NCI-H1436 treated with DMSO at 0.1 percent for 48 hours (cell line): ENCODE measurements at regions not wholly inside any gene's neighbourhood (a gene's known extent, or its start where the extent isn't known, plus 50 kb on each side); places are given as distances from the start of the nearest gene placed in this dataset.
"Not testable (repeated sequence)": the region's sequence is repeated elsewhere in the genome, so short reads cannot be mapped to it uniquely, and the experiment has no call there.

Experiments
- DNase-seq: peaks from one replicate; lab custom pipeline; 2025; lab: John Stamatoyannopoulos, UW

DNA sequence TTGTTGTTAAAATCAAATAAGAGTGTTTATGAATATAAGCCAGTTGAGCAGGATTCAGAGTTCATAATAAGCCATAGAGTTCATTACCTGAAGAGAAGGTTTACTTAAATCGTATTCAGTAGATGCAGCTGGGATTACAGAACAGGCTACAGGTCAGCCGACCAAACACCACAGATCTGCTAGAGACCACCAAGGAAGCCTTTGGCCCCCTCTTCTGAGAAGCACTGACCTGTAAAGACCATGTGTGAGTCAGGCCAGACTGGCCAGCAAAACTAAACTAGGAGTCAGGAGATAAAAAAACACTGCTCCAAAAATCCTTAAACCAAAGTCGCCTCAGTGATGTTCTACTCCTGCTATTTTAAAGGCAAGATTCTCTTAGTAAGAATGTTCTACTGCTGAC lies 1125.5 kb downstream of the FAT4 start:
- no peak for DNase-seq

DNA sequence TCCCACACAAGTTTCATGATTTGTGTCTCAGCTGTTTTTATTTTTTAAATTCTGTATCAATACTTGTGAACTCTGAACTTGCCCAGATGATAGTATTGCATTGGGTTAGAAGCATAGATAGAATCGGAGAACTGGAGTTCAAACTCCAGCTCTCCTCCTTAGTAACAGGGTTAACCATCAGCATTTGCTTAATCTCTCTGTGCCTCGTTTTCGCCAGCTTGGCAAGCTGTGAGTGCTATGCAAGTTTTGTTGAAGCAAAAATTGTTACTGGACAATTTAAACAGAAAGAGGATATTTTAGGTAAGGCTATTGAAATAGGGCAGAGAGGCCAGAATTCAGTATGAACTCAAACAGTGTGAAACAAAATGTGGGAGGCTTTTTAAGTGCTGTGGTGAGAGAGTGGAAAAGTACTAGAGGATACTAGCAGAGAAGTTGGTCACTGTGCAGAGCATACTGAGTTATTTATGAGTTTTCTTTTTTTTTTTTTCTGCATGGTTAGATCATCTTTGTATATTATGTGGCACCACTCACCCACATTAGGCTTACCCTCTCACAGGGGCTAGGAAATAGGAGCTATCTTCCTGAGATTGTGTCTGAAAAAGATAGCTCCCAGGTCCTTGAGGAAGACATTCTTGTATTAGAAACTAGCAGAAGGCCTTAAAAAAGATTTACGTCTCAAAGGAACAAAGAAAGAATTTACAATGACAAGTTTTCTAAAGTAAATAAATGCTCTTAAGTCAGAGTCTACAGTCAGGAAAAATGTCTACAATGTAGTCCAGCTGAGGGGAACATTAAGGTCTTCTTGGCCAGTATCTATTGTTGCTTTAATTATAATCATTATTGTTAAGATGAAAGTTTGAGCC lies 1126.6 kb downstream of the FAT4 start:
- DNase-seq = no peak

DNA sequence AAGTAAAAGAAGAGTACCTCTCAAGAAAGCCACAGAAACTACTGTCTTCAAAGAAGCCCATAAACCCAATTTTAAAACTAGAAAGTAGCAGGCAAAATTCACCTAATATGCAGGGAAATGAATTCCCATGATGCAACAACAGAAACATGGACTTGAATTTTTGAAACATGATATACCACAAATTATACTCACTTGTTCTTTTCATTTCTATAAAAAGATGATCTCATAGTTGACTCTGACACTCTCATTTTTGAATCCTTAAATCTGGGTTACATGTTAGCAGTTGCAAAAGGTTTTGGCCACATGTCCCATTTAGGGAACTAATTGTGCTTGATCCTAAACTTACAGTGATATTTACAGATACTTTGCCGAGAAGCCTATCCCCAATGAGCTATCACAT lies 1130.8 kb downstream of the FAT4 start:
- no peak for DNase-seq

DNA sequence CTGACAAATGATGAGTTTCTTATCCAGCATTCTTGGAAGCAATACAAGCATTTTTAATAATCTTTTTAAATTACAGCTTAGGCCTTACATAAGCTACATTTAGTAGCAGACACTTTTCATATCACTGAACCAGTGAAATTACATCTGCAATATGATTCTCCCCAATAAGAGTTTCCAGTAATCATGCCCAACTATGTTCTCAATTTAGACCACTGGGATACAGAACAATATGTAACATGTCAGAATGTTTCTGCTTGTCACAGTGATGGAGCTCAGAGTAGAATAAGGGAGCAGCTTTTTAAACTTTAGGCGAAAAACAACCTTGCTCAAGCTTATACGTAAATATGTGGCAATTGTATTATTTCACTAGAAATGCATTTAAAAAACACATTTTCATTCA lies 1132.2 kb downstream of the FAT4 start:
- no peak for DNase-seq

DNA sequence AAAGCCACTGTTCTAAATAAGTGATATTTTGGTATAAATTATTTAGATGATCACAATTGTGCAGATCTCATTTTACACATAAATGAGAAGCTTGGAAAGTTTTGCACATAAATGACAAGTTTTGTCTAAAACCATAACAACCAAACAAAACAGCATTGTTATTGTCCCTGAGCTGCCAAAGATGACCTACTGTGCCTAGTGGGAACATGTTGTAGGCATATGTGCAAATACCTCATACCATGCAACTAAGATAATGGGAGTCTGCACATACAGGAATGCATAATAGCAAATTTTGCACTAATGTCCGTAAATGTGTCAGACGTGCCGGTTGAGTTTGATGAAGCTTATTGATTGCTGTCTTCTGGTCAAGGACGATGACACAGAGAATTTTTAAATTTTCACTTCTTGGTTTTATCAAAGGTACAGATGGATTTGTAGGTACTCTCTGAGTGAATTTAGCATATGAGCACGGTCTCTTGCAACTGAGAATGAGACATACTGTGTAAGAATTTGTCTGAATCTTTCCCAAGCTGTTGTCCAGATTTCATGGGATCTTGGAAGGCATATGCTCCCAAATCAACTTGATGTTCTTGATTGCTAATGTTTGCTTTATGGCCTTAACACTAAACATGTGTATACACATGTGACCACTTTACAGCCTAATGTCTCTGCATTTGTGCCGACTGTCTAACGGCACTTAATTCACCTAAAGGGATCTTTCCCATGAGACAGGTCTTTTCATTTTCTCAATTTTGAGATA lies 1133.5 kb downstream of the FAT4 start:
- no peak for DNase-seq

DNA sequence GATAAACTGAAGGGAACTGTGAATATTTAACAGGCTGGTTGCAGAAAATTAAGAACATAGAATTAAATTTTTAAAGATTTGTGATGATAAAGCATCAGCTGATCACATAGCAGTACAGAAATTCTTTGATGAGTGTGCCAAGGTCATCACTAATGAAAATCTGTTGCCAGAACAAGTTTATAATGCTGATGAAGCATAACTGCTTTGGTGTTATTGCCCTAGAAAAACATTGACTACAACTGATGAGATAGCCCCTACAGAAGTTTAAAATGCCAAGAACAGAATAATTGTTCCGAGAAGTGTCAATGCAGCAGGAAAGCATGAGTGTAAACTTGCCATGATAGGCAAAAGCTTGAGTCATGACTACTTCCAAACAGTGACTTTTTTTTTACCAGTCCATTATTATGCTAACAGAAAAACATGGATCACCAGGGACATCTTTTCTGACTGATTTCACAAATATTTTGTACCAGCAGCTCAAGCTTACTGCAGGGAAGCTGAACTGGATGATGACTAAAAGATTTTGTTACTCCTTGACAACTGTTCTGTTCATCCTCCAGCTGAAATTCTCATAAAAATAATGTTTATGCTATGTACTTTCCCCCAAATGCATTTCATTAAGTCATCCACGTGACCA lies 1136.6 kb downstream of the FAT4 start:
- no peak for DNase-seq

DNA sequence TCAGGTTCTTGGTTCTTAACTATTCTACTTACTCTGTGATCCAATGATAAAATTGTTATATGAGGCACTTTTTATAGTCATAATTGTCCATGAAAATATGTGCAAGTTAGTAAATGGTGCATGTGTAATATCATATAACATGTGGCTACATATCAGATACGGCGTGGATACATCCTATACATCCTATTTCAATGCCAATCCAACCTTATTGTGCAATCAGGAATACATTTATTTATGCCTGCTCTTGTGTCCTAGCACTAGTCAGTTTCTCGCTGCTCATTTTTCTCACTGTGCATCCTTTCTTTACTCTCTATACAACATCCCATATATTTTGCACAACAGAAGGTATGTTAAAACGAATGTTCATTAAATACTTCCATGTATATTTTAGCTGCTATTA lies 1141.1 kb downstream of the FAT4 start:
- no peak for DNase-seq

DNA sequence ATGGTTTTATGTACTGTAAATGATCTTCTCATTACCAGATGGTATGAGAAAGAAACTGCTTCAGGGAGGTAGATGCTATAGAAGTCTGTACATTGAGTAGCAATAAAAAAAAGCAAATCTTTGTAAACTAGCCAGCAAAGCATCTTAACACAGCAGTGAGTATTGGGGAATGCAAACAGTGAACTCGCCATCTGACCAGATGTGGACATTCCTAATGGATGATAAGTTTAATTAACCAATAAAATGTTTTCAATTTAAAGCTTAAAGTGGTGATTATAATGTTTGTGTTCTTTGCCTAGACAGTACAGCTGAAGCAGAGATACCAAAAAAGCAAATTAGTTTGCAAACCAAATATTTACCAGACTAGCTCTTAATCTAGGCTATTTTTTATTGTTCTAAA lies 1144.2 kb downstream of the FAT4 start:
- no peak for DNase-seq

DNA sequence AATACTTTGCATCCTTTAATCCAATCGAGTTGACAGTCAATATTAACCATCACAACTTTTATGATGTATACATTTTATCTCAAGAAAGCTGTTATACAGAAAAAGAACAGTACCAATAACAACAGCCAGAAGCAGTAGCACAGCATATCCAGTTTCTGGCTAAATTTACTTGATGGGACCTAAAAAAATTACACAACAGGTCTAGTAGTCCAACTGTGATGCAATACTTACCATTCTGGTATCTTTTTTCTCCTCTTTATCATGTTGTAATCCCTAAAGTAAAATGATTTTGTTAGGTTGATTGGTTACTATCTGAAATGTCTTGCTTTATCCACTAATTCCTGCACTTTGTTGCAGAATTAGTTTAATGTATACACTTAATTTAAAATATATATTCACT lies 1150.6 kb downstream of the FAT4 start:
- no peak for DNase-seq

DNA sequence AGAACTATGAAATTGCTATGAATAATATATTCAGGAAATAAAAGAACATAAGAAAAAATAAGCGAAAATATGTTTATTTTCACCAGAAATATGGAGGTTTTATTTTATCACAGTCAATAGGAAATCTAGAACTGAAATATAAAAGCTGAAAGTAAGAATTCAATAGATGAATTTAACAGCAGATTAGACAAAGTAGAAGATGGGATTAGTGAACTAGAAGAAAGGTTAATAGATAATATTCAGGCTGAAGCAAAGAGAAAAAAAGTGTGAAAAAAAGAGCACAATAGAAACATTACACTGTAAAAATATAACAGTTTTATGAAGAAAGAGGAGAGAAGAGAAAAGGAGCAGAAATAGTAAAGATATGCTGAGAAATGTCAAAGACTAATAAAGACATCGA lies 1152.1 kb downstream of the FAT4 start:
- no peak for DNase-seq

DNA sequence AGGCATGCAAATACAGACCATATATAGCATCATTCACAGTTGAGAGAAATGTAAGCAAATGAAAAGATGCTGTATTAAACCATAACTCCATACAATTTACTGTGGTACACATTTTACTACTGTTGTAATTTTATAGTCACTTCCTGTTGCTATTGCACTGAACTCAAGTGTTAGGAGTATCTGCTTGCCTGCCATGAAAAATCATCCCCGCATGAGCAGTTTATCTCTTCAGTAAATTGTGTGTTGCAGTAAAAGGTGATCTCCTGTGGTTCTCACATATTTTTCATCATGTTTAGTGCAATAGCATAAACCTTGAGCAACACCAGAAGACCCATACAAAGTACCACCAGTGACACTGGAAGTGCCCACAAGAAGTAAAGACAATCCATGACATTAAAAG lies 1153.4 kb downstream of the FAT4 start:
- DNase-seq = no peak

DNA sequence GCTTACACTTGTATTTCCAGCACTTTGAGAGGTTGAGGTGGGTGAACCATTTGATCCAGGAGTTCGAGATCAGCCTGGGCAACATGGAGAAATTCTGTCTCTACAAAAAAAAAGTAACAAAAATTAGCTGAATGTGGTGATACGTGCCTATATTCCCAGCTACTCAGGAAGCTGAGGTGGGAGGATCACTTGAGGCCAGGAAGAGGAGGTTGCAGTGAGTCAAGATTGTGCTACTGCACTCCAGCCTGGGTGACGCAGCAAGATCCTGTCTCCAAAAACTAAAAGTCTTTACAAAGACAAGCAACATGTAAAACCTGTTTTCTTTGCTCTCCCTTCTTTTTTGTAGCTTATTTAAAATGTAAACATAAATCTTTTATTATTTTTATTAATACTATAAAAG lies 1156.1 kb downstream of the FAT4 start:
- DNase-seq = no peak

DNA sequence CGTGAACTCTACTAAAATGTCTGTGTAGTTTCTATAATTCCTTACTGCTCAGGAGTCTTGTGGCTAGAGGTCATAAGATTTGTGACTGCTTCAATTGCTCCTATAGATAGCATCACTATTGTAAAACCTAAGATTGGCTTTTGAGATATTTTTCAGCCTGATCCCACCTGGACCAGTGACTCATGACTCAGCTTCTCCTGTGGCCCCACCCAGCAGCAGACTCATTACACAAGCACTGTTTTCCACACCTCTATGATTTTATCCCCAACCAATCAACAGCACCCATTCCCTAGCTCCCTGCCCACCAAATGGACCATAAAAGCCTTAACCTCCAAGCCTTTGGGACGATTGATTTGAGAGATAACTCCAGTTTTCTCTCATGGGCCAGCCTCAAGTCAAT lies 1157.0 kb upstream of the INTU start:
- no peak for DNase-seq

DNA sequence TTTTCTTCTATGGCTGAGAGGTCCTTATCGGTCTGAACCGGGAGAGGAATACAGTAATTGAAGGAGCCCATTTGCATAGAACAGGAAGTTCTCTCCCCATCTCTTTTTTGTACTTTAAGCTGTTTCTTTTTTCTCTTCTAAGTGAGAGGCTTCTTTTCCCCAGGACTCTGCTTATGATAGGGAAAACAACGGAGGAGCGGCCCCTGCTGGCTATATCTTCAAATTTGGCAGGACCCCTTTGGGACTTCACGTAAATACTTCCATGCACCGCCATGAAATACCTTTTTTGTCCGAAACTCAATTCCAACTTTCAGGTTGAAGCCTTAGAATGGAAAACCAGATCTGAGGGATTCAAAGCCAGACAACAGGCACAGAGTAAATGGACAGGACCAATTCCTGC lies 1153.0 kb upstream of the INTU start:
- DNase-seq = no peak

DNA sequence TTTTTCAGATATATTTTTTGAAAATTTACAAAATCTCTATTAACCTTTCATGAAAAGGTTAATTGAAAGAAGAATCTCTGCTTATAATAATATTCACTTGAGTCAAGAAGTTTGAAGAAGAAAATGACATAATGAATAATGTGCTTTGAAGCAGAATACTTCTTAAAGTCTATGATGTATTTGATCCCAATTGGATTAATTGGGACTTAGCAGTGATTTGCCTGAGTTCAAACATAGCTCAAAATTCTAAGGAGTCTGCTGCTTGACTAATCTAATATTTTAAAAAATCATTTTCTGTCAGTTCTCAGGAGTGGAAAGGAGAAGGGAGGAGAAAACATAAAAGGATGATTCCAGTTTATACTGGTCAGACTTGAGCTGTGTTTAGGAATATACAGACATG lies 1150.4 kb upstream of the INTU start:
- no peak for DNase-seq

DNA sequence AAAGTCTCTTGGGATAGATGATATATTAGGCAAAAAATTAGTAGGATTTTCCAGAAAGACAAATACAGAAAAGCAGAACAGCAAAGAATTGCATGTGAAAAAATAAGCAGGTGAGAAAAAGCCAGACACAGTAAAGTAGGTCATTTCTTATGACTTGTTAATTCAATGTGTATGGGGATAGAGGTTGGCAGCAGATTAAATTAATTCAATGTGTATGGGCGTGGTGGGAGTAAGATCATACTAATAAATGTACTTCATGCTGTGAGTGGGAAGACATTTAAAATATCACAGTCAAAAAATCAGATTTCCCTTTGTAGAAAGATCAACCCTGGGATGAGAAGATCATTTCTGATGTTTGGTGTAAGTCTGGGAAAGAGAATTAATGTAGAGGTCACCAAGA lies 1146.4 kb upstream of the INTU start:
- no peak for DNase-seq

DNA sequence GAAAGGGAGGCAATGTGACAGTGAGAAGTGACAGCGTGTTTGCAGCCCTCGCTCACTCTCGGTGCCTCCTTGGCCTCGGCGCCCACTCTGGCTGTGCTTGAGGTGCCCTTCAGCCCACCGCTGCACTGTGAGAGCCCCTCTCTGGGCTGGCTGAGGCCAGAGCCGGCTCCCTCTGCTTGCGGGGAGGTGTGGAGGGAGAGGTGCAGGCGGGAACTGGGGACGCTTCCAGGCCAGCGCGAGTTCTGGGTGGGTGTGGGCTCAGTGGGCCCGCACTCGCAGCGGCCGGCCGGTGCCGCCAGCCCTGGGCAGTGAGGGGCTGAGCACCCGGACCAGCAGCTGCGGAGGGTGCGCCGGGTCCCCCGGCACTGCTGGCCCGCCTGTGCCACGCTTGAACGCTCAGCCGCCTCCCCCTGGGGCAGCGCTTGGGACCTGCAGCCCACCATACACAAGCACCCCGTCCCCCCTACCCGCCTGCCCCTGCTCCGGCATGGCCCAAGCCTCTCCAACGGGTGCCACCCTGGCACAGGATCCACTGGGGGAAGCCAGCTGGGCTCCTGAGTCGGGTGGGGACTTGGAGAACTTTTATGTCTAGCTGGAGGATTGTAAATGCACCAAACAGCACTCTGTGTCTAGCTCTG lies 1142.8 kb upstream of the INTU start:
- no peak for DNase-seq

DNA sequence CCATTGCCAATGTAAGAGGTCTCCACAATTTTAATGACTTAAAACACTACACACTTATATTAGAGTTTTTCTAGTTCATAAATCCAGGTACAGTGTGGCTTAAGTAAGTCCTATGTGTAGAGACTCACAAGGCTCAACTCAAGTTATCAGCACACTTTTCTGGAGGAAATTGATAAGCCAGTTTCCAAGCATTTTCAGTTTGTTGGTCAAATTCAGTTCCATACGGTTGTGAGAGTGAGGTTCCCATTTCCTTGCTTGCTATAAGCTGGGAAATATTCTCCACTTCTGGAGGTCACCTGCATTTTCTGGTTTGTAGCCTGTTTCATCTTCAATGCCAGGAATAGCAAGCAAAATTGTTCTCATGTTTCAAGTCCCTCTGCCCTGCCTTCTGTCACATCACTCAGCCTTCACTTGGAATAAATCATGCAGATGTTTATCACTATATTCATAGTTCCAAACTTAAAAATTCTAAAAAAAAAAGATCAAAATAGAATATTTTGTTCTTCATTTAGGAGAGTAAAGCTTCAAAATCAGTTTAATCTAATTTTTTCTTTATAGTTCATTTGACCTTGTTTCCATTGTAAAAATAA lies 1137.5 kb upstream of the INTU start:
- DNase-seq = no peak

DNA sequence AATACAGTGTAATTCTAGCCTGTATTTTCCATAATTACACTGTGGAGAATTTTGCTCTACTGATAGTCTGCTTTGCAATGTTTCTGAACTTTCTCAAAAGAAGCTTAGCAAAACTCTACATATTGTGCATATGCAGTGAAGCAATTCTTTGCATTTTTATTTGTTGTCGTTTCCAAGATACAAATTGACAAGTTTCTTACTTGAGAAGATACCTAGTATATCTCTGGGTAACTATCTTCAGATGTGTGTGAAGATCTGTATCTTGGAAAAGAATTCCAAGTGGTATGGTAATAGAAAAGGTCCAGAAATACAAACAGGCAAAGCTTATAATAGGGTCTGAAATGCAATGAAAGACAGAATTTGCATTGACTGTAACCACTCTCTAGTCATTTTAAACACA lies 1119.8 kb upstream of the INTU start:
- no peak for DNase-seq

DNA sequence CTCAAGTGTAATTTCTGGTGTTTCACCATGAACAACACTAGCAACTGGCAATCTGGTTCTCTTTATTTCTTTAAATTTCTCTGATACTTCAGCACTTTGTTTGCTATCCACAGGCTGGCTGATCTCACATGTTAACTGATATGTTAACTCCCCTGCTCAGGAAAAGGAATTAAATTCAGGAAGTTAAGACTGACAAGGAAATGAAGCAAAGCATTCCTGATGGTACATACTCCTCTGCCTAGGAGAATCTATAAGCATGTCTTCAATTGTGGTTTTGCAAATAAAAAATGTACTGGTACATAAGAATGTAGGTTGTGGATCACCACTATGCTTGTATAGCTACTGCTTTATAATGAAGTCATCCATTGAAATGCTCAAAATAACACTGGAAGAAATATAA lies 1119.2 kb upstream of the INTU start:
- DNase-seq = no peak

DNA sequence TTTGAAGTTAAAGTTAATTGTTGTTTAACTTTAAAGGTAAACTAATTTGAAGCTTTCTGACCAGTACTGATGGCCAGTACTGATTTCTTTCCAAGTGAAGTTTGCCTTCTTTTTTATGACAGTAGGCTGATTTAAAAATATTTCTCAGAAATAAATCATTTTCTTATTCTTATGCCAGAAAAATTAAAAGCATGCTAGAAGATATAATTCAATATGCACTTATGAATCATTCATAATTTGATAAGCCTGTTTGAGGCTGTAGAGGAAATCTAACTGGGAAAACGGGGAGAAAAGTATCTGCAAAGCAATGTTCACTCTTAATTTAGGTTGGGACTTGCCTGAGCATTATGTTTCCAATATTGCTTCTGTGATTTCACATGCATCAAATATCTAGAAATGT lies 1112.0 kb upstream of the INTU start:
- DNase-seq = no peak

DNA sequence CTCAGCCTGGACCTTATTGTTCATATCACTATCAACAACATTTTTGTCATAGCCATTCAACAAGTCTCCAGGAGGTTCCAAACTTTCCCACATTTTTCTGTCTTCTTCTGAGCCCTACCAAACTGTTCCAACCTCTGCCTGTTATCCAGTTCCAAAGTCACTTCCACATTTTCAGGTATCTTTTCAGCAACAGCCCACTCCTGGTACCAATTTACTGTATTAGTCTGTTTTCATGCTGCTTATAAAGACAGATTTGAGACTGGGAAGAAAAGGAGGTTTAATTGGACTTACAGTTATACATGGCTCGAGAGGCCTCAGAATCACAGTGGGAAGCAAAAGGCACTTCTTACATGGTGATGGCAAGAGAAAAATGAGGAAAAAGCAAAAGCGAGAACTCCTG lies 1107.4 kb upstream of the INTU start:
- DNase-seq = not testable (repeated sequence)
